Duodenal mucosa (tissue), 2 donors: ENCODE measurements at regions not wholly inside any gene's neighbourhood (a gene's known extent, or its start where the extent isn't known, plus 50 kb on each side); places are given as distances from the start of the nearest gene placed in this dataset.

Experiments used
- H3K27ac ChIP-seq: one replicate; pipeline ENCODE4 v1.7.0; 2013; ENCODE audit warnings: low read depth, low read length
- H3K27me3 ChIP-seq, 2 donors: one replicate each; pipeline ENCODE4 v1.7.0; 2013; ENCODE audit warnings: low read length in 2 of 2, control low read depth in 1 of 2; ENCODE audit not compliant: insufficient read depth in 2 of 2, control insufficient read depth in 1 of 2
- H3K36me3 ChIP-seq, 2 donors: one replicate each; pipeline ENCODE4 v1.7.0; 2013; ENCODE audit warnings: low read length in 2 of 2, control low read depth in 1 of 2; ENCODE audit not compliant: insufficient read depth in 2 of 2, control insufficient read depth in 1 of 2
- H3K4me1 ChIP-seq, 2 donors: one replicate each; pipeline ENCODE4 v1.7.0; 2013; ENCODE audit warnings: low read length in 2 of 2, control low read depth in 1 of 2; ENCODE audit not compliant: insufficient read depth in 2 of 2, control insufficient read depth in 1 of 2
- H3K4me3 ChIP-seq, 2 donors: one replicate each; pipeline ENCODE4 v1.7.0; 2013; ENCODE audit warnings: low read length in 2 of 2, low read depth in 1 of 2
- H3K9ac ChIP-seq, 2 donors: one replicate each; pipeline ENCODE4 v1.7.0; 2013; ENCODE audit warnings: low read length in 2 of 2, low read depth in 1 of 2
- H3K9me3 ChIP-seq, 2 donors: one replicate each; pipeline ENCODE4 v1.7.0; 2013; ENCODE audit warnings: low read length in 2 of 2, control low read depth in 1 of 2; ENCODE audit not compliant: control insufficient read depth in 1 of 2

DNA sequence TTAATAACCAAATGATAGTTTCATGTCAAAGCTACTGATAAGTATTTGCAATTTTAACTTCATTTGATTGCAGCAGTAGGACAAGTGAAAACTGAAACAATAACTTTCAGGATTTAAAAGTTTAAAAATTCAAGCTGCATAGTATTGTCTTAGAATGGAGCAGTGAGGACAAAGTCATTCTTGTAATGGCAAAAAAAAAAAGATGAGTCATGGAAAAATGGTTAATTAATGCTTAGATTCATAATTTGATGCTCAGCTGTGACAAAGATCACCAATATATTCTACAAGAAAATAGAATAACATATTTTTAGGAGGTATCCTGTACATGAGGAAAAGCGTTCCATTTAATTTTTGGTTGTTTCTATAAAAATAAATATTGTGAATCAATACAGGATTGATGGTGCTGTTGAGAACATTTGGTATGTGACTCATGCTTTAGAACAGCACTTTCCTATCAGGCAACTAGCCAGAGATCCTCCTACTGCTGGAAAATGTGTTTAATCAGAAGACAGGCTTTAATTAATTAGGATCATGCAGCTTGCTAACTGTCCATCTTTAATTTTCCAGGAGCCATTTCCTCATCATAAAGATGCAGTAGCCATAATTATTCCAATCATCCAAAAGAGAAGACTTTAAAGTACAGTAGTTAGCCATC lies 239.0 kb upstream of the MMADHC start:
- Histone ChIP-seq H3K27ac (no peak overlapping the region), H3K27me3 (no peaks in the 10 kb centered on the region), H3K4me1 (no peaks in the 10 kb centered on the region), H3K9ac (no peak overlapping the region), H3K9me3 (no peaks in the 10 kb centered on the region), H3K36me3 (no peaks in the 10 kb centered on the region), H3K4me3 (no peak overlapping the region)

DNA sequence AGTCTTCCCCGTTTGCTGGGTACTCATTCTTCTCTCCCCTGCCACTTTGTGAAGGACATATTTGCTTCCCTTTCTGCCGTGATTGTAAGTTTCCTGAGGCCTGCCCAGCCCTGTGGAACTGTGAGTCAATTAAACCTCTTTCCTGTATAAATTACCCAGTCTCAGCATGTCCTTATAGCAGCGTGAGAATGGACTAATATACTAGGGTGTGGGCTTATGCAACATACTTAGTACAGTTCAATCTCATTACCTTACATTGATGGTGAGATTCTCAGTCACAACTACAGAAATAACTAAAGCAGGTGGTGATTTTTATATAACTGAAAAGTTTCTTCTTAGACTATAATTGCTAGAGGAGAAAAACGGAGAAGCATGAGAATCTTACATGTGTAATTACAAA lies 237.9 kb upstream of the MMADHC start:
- no peak overlapping the region for H3K4me3 ChIP-seq
- no peak overlapping the region for H3K9ac ChIP-seq
- H3K9me3 ChIP-seq = no peaks in the 10 kb centered on the region
- H3K36me3 ChIP-seq = no peaks in the 10 kb centered on the region
- no peaks in the 10 kb centered on the region for H3K27me3 ChIP-seq
- no peak overlapping the region for H3K27ac ChIP-seq
- H3K4me1 ChIP-seq = no peaks in the 10 kb centered on the region

DNA sequence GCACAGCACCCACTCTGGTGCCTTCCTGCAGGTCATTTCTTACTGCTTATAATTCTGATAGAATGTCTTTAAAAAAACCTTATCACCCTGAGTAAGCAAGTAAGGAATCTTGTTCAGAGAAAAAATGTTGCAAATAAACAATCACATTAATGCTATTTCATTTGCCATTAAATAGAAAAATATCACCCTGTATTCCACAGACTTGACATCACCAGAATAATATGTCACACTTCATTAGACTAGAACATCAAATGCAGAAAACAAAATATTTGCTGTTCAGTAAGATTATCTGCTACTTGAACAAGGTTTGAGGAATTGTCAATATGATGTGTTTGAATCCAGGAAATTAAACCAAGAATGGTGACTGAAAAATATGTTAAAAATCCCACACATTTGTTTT lies 236.6 kb upstream of the MMADHC start:
- no peaks in the 10 kb centered on the region for H3K27me3 ChIP-seq

DNA sequence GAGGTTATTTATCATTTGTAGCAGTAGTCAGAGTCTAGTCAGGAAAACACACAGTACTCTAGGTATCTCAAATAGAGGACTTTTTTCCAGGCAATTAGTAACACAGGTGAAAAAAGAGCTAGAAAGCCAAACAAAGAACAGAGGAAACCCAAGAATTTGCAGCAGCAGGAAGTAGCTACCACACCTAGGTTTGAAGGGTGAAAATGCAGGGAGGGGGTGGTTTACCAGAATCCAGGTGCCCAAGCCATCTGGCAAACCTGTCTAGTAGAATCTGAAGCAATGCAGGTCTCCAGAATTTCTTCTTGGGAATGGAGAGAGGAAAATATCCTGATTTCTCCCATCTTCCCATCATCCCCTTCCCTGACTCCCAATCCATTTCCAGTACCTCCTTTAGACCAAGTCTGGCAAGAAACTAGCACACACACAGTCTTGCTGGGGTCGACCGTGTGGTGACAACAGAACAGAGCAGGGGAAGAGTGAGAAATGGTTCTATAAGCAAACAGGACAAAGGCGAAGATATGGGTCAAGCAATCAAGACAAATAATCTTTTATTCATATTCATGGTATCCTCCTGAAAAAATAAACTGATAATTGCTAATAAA lies 231.9 kb upstream of the MMADHC start:
- H3K9me3 ChIP-seq = no peaks in the 10 kb centered on the region
- H3K36me3 ChIP-seq = no peaks in the 10 kb centered on the region
- no peaks in the 10 kb centered on the region for H3K27me3 ChIP-seq
- H3K4me3 ChIP-seq = no peak overlapping the region
- no peaks in the 10 kb centered on the region for H3K4me1 ChIP-seq
- H3K27ac ChIP-seq = no peak overlapping the region
- no peak overlapping the region for H3K9ac ChIP-seq

More for the DNA sequence above, 236.6 kb upstream of the MMADHC start:
- Histone ChIP-seq H3K27ac (no peak overlapping the region), H3K9me3 (no peaks in the 10 kb centered on the region), H3K36me3 (no peaks in the 10 kb centered on the region), H3K4me3 (no peak overlapping the region), H3K9ac (no peak overlapping the region), H3K4me1 (no peaks in the 10 kb centered on the region)

DNA sequence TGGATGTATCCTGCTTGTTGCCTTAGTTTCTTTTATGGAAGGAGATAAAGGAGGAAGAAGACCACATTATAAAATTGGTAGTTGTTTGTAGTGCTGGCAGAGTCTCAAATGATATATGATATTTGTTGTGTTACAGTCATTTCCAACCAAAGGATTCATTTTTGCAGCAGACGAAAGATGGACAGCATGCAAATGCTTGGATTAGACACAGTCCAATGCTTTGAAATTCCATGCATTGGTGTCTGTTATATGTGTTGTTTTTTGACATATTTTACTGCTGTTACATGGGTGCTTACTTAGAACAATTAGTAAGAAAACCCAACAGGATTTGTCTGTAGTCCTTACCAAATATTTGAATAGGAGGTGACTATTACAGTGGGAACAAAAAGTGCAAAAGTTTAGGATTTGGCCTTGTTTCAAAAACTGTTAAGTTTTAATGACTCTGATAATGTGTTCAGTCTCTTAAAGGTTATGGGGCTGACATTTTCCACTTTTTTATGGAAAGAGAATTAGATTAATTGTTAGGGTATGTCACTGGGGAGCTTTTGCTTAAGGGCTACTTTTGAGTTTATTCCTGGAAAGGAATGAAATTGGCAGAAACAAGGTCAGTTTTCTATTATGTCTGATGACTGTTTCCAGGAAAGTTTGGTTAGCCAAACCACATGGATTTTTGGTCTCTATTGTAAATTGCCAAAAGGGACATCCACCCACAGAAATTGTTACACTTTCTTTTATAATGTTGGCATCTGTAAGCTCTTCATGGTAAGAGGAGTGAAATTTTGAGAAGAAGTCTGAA lies 229.4 kb upstream of the MMADHC start:
- H3K4me3 ChIP-seq = no peak overlapping the region
- H3K4me1 ChIP-seq = no peaks in the 10 kb centered on the region
- H3K27ac ChIP-seq = no peak overlapping the region
- no peaks in the 10 kb centered on the region for H3K9me3 ChIP-seq
- no peaks in the 10 kb centered on the region for H3K27me3 ChIP-seq
- no peaks in the 10 kb centered on the region for H3K36me3 ChIP-seq
- no peak overlapping the region for H3K9ac ChIP-seq

DNA sequence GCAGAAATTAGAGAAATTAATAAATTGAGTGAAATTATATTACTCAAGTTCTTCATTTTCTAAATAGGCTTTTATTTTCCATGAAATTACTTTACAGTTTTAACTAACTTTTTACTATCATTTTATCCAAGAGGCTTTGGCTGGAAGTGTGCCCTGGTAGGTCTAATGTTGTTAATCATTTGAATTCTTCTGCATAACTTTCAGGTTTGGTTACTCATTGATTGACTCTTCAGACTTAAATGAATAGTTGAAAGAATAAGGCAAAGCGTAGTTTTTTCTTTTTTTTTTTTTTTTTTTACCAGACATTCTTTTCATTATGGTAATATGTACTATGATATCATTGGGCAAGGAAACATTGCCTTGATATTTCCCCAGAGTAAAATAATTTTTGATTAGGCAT lies 228.4 kb upstream of the MMADHC start:
- no peak overlapping the region for H3K4me3 ChIP-seq
- H3K27me3 ChIP-seq = no peaks in the 10 kb centered on the region
- H3K27ac ChIP-seq = no peak overlapping the region
- H3K9me3 ChIP-seq = no peaks in the 10 kb centered on the region
- H3K36me3 ChIP-seq = no peaks in the 10 kb centered on the region
- H3K4me1 ChIP-seq = no peaks in the 10 kb centered on the region
- H3K9ac ChIP-seq = no peak overlapping the region

DNA sequence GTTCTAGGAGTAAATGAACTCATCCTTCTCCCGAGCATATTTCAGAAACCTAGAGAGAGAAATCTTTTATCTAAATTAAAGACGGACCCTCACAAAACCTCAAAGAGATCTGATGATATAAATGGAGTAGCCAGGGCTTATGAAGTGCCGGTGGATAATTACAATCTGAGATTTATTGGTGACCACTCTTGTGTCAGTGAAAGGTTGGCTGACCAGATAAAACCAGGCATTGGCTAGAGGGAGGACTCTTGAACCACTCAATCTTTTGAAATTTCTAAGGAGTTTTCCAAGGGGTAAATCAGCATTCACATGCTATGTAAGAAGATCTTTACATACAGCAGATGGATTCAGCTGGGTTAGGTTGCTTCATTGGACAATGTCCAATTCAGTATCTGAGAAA lies 227.3 kb upstream of the MMADHC start:
- Histone ChIP-seq H3K4me3 (no peak overlapping the region), H3K36me3 (no peaks in the 10 kb centered on the region), H3K9me3 (no peaks in the 10 kb centered on the region)

DNA sequence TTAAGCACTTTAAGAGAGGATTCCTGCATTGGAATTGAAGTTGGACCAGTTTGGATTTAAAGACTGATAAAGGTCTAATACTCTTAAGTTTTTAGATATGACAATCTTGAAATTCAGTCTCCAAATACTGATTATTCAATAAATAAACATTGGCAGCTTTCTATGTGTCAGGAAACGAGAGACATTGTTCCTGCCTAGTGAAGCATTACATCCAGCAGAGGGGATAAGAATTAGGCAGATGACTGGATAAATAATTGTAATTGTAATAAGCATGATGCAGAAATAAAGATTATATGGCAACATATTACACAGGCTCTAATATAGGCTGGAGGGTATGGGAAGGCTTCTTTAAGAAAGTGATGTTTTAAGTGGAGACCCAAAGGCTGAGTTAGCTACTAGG lies 226.5 kb upstream of the MMADHC start:
- Histone ChIP-seq H3K27ac (no peak overlapping the region), H3K27me3 (no peaks in the 10 kb centered on the region), H3K4me1 (no peaks in the 10 kb centered on the region), H3K4me3 (no peak overlapping the region), H3K9me3 (no peaks in the 10 kb centered on the region), H3K9ac (no peak overlapping the region), H3K36me3 (no peaks in the 10 kb centered on the region)

More for the DNA sequence above, 227.3 kb upstream of the MMADHC start:
- Histone ChIP-seq H3K27me3 (no peaks in the 10 kb centered on the region), H3K4me1 (no peaks in the 10 kb centered on the region), H3K27ac (no peak overlapping the region), H3K9ac (no peak overlapping the region)

DNA sequence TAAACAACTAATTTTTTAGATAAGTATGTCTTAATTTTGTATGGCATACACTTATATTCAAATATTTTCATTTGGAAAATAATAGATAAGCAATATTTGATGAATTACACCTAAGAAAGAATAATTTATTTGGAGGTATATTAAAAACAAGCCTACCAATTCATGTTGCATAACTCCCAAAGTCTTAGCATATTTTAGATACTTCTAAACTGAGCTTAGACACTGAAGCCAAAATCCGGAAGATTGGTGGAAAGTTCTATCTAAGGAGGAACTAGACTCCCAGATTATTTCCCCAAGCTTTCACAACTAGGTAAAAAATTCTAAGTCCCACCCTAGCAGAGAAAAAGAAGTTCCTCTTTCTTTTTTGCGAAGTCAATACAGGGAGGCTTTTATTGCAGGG lies 221.0 kb upstream of the MMADHC start:
- Histone ChIP-seq H3K4me1 (no peaks in the 10 kb centered on the region), H3K4me3 (no peak overlapping the region), H3K9me3 (no peaks in the 10 kb centered on the region), H3K9ac (no peak overlapping the region), H3K27ac (no peak overlapping the region), H3K36me3 (no peaks in the 10 kb centered on the region), H3K27me3 (no peaks in the 10 kb centered on the region)

DNA sequence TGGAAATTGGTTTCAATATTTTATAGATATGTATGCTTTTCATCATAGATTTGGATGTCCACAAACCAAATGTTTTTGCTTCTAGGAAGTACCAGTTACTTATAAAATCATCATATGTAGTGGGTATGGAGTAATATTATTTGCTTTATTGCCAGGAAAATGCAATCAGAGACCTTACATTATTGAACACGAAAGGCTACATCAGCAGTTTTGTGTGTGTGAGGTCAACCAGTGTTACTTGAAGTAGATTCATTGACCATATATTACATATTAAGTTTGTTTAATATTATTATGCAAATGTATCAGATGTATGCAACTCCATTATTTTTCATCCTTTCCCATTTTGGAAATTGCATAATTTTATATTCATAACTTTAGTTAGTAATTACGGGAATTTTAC lies 219.1 kb upstream of the MMADHC start:
- H3K9me3 ChIP-seq = no peaks in the 10 kb centered on the region
- no peak overlapping the region for H3K9ac ChIP-seq
- no peak overlapping the region for H3K4me3 ChIP-seq

More for the DNA sequence above, 219.1 kb upstream of the MMADHC start:
- Histone ChIP-seq H3K27ac (no peak overlapping the region), H3K4me1 (no peaks in the 10 kb centered on the region), H3K36me3 (no peaks in the 10 kb centered on the region), H3K27me3 (no peaks in the 10 kb centered on the region)
